DMS114 treated with DMSO at 0.1 percent for 48 hours (cell line): ENCODE measurements at regions not wholly inside any gene's neighbourhood (a gene's known extent, or its start where the extent isn't known, plus 50 kb on each side); places are given as distances from the start of the nearest gene placed in this dataset.
"Not testable (repeated sequence)": the region's sequence is repeated elsewhere in the genome, so short reads cannot be mapped to it uniquely, and the experiment has no call there.

ENCODE experiments used
- DNase-seq: peaks from one replicate; lab custom pipeline; 2025; ENCODE audit not compliant: unreplicated experiment; lab: John Stamatoyannopoulos, UW

GRCh38 chr15:23750179-23750578 lies 63.1 kb upstream of the NDN start:
- DNase-seq, result no peak

GRCh38 chr15:23750776-23751175 lies 63.7 kb upstream of the NDN start:
- DNase-seq, result no peak

- no peak for DNase-seq
Measured at GRCh38 chr15:23753248-23753647, 66.1 kb upstream of the NDN start.

- no peak for DNase-seq
Measured at GRCh38 chr15:23758891-23759290, 71.8 kb upstream of the NDN start.

GRCh38 chr15:23760024-23760423 lies 72.9 kb upstream of the NDN start:
- no peak for DNase-seq

- no peak for DNase-seq
Measured at GRCh38 chr15:23761386-23761785, 74.3 kb upstream of the NDN start.

- DNase-seq, result no peak
Measured at GRCh38 chr15:23762026-23762425, 74.9 kb upstream of the NDN start.

- no peak for DNase-seq
Measured at GRCh38 chr15:23763021-23763420, 75.9 kb upstream of the NDN start.

- no peak for DNase-seq
Measured at GRCh38 chr15:23764306-23764705, 77.2 kb upstream of the NDN start.

GRCh38 chr15:23764716-23765115 lies 77.6 kb upstream of the NDN start:
- DNase-seq, result no peak

GRCh38 chr15:23766779-23767178 lies 79.7 kb upstream of the NDN start:
- DNase-seq, result not testable (repeated sequence)

GRCh38 chr15:23773093-23773492 lies 86.0 kb upstream of the NDN start:
- DNase-seq, result no peak

GRCh38 chr15:23787346-23788105 lies 100.4 kb upstream of the NDN start:
- no peak for DNase-seq

GRCh38 chr15:23793191-23793680 lies 106.1 kb upstream of the NDN start:
- DNase-seq, result no peak

- no peak for DNase-seq
Measured at GRCh38 chr15:23797747-23798446, 110.8 kb upstream of the NDN start.

- no peak for DNase-seq
Measured at GRCh38 chr15:23801881-23802280, 114.8 kb upstream of the NDN start.

- not testable (repeated sequence) for DNase-seq
Measured at GRCh38 chr15:23802896-23803435, 115.9 kb upstream of the NDN start.

GRCh38 chr15:23806980-23807379 lies 119.9 kb upstream of the NDN start:
- no peak for DNase-seq

GRCh38 chr15:23823508-23823907 lies 136.4 kb upstream of the NDN start:
- DNase-seq, result no peak

GRCh38 chr15:23828786-23829185 lies 141.7 kb upstream of the NDN start:
- no peak for DNase-seq

- DNase-seq, result no peak
Measured at GRCh38 chr15:23835953-23836352, 148.8 kb upstream of the NDN start.

GRCh38 chr15:23839893-23840474 lies 152.9 kb upstream of the NDN start:
- no peak for DNase-seq
